ENCODE measurements at regions not wholly inside any gene's neighbourhood (a gene's known extent, or its start where the extent isn't known, plus 50 kb on each side); places are given as distances from the start of the nearest gene placed in this dataset.

DNA sequence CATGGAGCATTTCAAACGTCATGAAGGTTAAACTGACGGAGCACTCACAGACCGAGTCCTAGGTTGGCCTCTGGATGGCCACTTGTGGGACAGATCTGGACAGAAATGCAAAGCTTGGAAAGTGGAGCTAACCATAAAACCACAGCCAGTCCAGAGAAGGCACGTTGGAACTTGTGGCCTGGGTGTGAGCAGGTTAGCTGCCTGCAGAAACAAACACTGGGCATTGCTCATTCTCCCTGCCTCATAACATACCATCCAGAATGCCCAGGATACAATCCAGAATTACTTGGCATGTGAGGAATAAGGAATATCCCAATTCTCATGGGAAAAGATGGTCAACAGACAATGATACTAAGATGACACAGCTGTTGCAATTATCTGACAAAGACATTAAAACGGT lies 1005.0 kb downstream of the TBC1D22A start:
- Histone ChIP-seq H3K36me3 (ENCODE audit: control insufficient read depth, insufficient read depth, low read length) (no peaks in the 10 kb centered on the region), H3K4me3 (replicated peaks; ENCODE audit: low read depth, low read length) (no peak overlapping the region), H3K27me3 (replicated peaks; ENCODE audit: control insufficient read depth, insufficient read depth, low read length) (no peaks in the 10 kb centered on the region)
- TF ChIP-seq, protein P1, sequence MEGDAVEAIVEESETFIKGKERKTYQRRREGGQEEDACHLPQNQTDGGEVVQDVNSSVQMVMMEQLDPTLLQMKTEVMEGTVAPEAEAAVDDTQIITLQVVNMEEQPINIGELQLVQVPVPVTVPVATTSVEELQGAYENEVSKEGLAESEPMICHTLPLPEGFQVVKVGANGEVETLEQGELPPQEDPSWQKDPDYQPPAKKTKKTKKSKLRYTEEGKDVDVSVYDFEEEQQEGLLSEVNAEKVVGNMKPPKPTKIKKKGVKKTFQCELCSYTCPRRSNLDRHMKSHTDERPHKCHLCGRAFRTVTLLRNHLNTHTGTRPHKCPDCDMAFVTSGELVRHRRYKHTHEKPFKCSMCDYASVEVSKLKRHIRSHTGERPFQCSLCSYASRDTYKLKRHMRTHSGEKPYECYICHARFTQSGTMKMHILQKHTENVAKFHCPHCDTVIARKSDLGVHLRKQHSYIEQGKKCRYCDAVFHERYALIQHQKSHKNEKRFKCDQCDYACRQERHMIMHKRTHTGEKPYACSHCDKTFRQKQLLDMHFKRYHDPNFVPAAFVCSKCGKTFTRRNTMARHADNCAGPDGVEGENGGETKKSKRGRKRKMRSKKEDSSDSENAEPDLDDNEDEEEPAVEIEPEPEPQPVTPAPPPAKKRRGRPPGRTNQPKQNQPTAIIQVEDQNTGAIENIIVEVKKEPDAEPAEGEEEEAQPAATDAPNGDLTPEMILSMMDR (IDR thresholded peaks at IDR 0.05; ENCODE audit: insufficient read depth, low read length, poor library complexity, severe bottlenecking), result no peak
- DNase-seq (ENCODE audit: extremely low read depth, insufficient read length), result no peak

- Histone ChIP-seq H3K36me3 (ENCODE audit: control insufficient read depth, insufficient read depth, low read length) (no peaks in the 10 kb centered on the region), H3K4me3 (replicated peaks; ENCODE audit: low read depth, low read length) (no peak overlapping the region), H3K27me3 (replicated peaks; ENCODE audit: control insufficient read depth, insufficient read depth, low read length) (no peaks in the 10 kb centered on the region)
- TF ChIP-seq, protein P1 (IDR thresholded peaks at IDR 0.05; ENCODE audit: insufficient read depth, low read length, poor library complexity, severe bottlenecking), result no peak
- DNase-seq (ENCODE audit: extremely low read depth, insufficient read length), result no peak
Measured at GRCh38 chr22:47765757-47766156, 1003.3 kb downstream of the TBC1D22A start.

DNA sequence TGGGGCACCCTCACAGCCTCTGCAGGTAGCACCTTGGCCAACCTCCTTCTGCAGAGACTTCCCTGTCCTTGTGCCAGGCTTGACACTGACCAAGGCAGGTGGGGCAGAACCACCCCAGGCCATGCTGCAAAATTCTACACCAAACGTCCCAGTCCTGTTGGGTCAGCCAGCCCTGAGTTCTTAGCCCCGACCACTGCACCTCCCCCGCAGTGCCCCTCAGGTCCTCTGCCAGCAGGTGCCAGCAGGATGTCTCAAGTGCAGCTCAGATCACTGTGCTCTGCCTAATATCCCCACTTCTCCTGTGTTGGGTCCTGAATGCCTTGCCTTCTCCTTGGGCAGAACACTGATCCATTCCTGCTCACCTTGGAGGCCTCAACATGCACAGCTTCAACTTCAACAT lies 999.7 kb downstream of the TBC1D22A start:
- no peaks in the 10 kb centered on the region for H3K27me3 ChIP-seq (replicated peaks; ENCODE audit: control insufficient read depth, insufficient read depth, low read length)

DNA sequence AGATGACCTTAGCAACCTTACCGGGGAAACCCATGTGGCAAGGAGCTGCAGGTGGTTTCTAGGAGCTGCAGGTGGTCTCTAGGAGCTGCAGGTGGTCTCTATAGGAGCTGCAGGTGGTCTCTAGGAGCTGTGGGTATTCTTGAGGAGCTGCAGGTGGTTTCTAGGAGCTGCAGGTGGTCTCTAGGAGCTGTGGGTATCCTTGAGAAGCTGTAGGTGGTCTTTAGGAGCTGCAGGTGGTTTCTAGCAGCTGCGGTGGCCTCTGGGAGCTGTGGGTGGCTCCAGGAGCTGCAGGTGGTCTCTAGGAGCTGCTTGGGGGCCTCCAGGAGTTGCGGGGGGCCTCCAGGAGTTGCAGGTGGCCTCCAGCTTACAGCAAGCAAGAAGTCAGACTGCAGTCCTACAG lies 997.5 kb downstream of the TBC1D22A start:
- H3K27me3 ChIP-seq (replicated peaks; ENCODE audit: control insufficient read depth, insufficient read depth, low read length), result no peaks in the 10 kb centered on the region
- no peaks in the 10 kb centered on the region for H3K36me3 ChIP-seq (ENCODE audit: control insufficient read depth, insufficient read depth, low read length)
- no peak for DNase-seq (ENCODE audit: extremely low read depth, insufficient read length)
- H3K4me3 ChIP-seq (replicated peaks; ENCODE audit: low read depth, low read length), result no peak overlapping the region
- TF ChIP-seq, protein P1 (IDR thresholded peaks at IDR 0.05; ENCODE audit: insufficient read depth, low read length, poor library complexity, severe bottlenecking), result no peak

More for the DNA sequence above, 999.7 kb downstream of the TBC1D22A start:
- TF ChIP-seq, protein P1 (IDR thresholded peaks at IDR 0.05; ENCODE audit: insufficient read depth, low read length, poor library complexity, severe bottlenecking), result no peak
- no peaks in the 10 kb centered on the region for H3K36me3 ChIP-seq (ENCODE audit: control insufficient read depth, insufficient read depth, low read length)
- H3K4me3 ChIP-seq (replicated peaks; ENCODE audit: low read depth, low read length), result no peak overlapping the region
- DNase-seq (ENCODE audit: extremely low read depth, insufficient read length), result no peak

DNA sequence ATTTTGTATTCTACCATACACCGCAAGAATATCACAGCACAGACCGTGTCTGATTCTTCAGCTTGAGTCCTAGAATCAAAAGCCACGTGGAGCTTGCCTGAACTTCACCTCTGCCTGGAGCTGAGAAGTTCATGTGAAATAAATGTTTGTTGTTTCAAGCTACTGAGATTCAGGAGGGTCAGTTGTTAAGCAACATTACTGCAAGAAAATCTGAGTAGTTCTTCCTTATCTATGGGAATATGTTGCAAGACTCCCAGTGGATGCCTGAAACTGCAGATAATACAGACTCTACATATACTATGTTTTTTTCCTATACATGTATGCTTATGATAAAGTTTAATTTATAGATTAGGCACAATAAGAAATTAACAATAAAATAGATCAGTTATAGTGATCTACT lies 995.3 kb downstream of the TBC1D22A start:
- Histone ChIP-seq H3K4me3 (replicated peaks; ENCODE audit: low read depth, low read length) (no peak overlapping the region), H3K27me3 (replicated peaks; ENCODE audit: control insufficient read depth, insufficient read depth, low read length) (no peaks in the 10 kb centered on the region), H3K36me3 (ENCODE audit: control insufficient read depth, insufficient read depth, low read length) (no peaks in the 10 kb centered on the region)
- no peak for DNase-seq (ENCODE audit: extremely low read depth, insufficient read length)
- TF ChIP-seq, protein P1 (IDR thresholded peaks at IDR 0.05; ENCODE audit: insufficient read depth, low read length, poor library complexity, severe bottlenecking), result no peak

- DNase-seq (ENCODE audit: extremely low read depth, insufficient read length), result no peak
- Histone ChIP-seq H3K36me3 (ENCODE audit: control insufficient read depth, insufficient read depth, low read length) (no peaks in the 10 kb centered on the region), H3K27me3 (replicated peaks; ENCODE audit: control insufficient read depth, insufficient read depth, low read length) (no peaks in the 10 kb centered on the region), H3K4me3 (replicated peaks; ENCODE audit: low read depth, low read length) (no peak overlapping the region)
- TF ChIP-seq, protein P1 (IDR thresholded peaks at IDR 0.05; ENCODE audit: insufficient read depth, low read length, poor library complexity, severe bottlenecking), result no peak
Measured at GRCh38 chr22:47750086-47750485, 987.6 kb downstream of the TBC1D22A start.
